ENCODE measurements at regions not wholly inside any gene's neighbourhood (a gene's known extent, or its start where the extent isn't known, plus 50 kb on each side); places are given as distances from the start of the nearest gene placed in this dataset.

GRCh38 chr15:58313304-58313703 lies 118.5 kb upstream of the LIPC start:
- no peak for TF ChIP-seq ZFP3 (CRISPR knock-in tag; IDR thresholded peaks at IDR 0.05)
- TF ChIP-seq TSHZ2 (CRISPR knock-in tag; IDR thresholded peaks at IDR 0.05), result no peak
- TF ChIP-seq ZC3H10 (CRISPR knock-in tag; IDR thresholded peaks at IDR 0.05), result no peak
- no peak for TF ChIP-seq ESRRG (CRISPR knock-in tag; IDR thresholded peaks at IDR 0.05)
- no peak for TF ChIP-seq PATZ1 (CRISPR knock-in tag; IDR thresholded peaks at IDR 0.05; ENCODE audit: borderline replicate concordance)
- TF ChIP-seq CREB5 (CRISPR knock-in tag; IDR thresholded peaks at IDR 0.05; ENCODE audit: low read depth), result no peak
- no peak for TF ChIP-seq BACH2 (CRISPR knock-in tag; IDR thresholded peaks at IDR 0.05; ENCODE audit: borderline replicate concordance)
- TF ChIP-seq SNAI2 (CRISPR knock-in tag; IDR thresholded peaks at IDR 0.05), result no peak
- no peak for TF ChIP-seq RARB (CRISPR knock-in tag; IDR thresholded peaks at IDR 0.05)
- TF ChIP-seq ARNTL (CRISPR knock-in tag; IDR thresholded peaks at IDR 0.05; ENCODE audit: borderline replicate concordance, low read depth), result no peak
- no peak for TF ChIP-seq ZNF70 (CRISPR knock-in tag; IDR thresholded peaks at IDR 0.05)
